Bronchial epithelial cell (primary cell): ENCODE measurements at regions not wholly inside any gene's neighbourhood (a gene's known extent, or its start where the extent isn't known, plus 50 kb on each side); places are given as distances from the start of the nearest gene placed in this dataset.

Experiments
- DNase-seq: peaks from one replicate; pipeline ENCODE4 v3.0.0-alpha.2; 2010; ENCODE audit warnings: low read depth
- FAIRE-seq: peaks from 2 replicates; lab custom pipeline; 2011; peaks lifted over from hg19 to GRCh38; lab: Jason Lieb, UNC
- H3K27me3 ChIP-seq: 2 replicates; pipeline ENCODE4 v1.5.1; 2011; ENCODE audit warnings: low read length; ENCODE audit not compliant: control insufficient read depth, insufficient read depth
- H3K36me3 ChIP-seq: 2 replicates; pipeline ENCODE4 v1.5.1; 2011; ENCODE audit warnings: low read length; ENCODE audit not compliant: control insufficient read depth, insufficient read depth
- H3K4me3 ChIP-seq: 2 replicates; pipeline ENCODE4 v1.5.1; 2011; ENCODE audit warnings: mild to moderate bottlenecking, low read depth, low read length, control low read depth
- CTCF ChIP-seq: IDR thresholded peaks from 2 replicates; pipeline ENCODE4 v1.5.1; 2011; ENCODE audit warnings: mild to moderate bottlenecking, moderate library complexity, low read length, control low read depth, inconsistent platforms; ENCODE audit not compliant: insufficient read depth, severe bottlenecking

DNA sequence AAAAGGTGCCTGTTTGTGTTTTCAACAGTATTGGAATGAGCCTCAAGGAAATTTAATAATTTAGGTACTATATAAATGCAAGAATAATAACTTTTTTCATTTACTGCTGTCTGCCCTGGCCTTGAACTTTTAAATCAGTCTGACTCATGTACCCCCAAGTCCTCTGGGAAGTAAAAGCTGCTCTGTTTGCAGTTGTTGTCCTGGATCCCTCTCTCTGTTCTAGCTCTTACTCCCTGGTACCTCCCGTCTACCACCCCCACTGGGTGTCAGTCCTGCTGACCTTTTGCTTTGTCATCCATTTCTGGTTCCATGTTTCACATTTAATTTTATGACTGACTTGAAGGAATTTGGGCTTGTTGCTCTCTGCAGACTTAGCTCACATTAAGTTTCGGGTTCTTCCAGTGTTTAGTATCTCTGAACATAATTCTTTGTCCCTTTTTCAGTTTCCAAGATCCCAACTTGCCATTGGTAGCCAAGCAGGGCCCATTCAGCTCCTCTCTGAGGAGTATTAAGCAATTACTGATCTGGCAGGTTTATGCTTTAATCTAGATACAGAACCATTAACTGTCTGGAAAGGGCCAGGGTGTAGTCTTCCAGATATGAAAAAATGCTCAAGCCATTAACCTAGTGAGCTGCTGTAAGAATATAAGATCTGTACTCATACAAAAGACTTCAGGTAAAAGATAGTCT, 208.7 kb upstream of the FAM3C start:
- no peak overlapping the region for H3K4me3 ChIP-seq
- no peaks in the 10 kb centered on the region for H3K36me3 ChIP-seq
- DNase-seq (peak; percentile 22), FAIRE-seq (no peak)
- no peaks in the 10 kb centered on the region for H3K27me3 ChIP-seq
- no peak for TF ChIP-seq CTCF

- DNase-seq: no peak
- Histone ChIP-seq H3K27me3 (no peaks in the 10 kb centered on the region), H3K36me3 (no peaks in the 10 kb centered on the region), H3K4me3 (no peak overlapping the region)
- no peak for TF ChIP-seq CTCF
- no peak for FAIRE-seq
Measured at GRCh38 chr7:121603886-121604285, 207.8 kb upstream of the FAM3C start.

- no peak for TF ChIP-seq CTCF
- DNase-seq: peak; percentile 24
- Histone ChIP-seq H3K4me3 (no peak overlapping the region), H3K36me3 (no peaks in the 10 kb centered on the region), H3K27me3 (no peaks in the 10 kb centered on the region)
- FAIRE-seq: no peak
Measured at GRCh38 chr7:121599887-121600286, 203.8 kb upstream of the FAM3C start.

- no peak for TF ChIP-seq CTCF
- DNase-seq: no peak
- Histone ChIP-seq H3K4me3 (no peak overlapping the region), H3K27me3 (no peaks in the 10 kb centered on the region), H3K36me3 (no peaks in the 10 kb centered on the region)
- FAIRE-seq: no peak
Measured at GRCh38 chr7:121595758-121596696, 199.9 kb upstream of the FAM3C start.

- no peak for TF ChIP-seq CTCF
- FAIRE-seq (no peak), DNase-seq (no peak)
Measured at GRCh38 chr7:121591926-121592325, 195.8 kb upstream of the FAM3C start.

More at GRCh38 chr7:121591926-121592325, 195.8 kb upstream of the FAM3C start:
- Histone ChIP-seq H3K4me3 (no peak overlapping the region), H3K36me3 (no peaks in the 10 kb centered on the region), H3K27me3 (no peaks in the 10 kb centered on the region)
